ENCODE measurements at regions not wholly inside any gene's neighbourhood (a gene's known extent, or its start where the extent isn't known, plus 50 kb on each side); places are given as distances from the start of the nearest gene placed in this dataset.

- TF ChIP-seq CTCF (IDR thresholded peaks at IDR 0.05; ENCODE audit: borderline replicate concordance, extremely low read depth, low read length, poor library complexity, severe bottlenecking) = no peak
- no peak for TF ChIP-seq EZH2 (IDR thresholded peaks at IDR 0.05; ENCODE audit: borderline replicate concordance, low read depth, low read length, severe bottlenecking)
These were observed 93.5 kb downstream of the PRKAB2 start for GRCh38 chr1:147078606-147079399.
